GM23338 (cell line): ENCODE measurements at regions not wholly inside any gene's neighbourhood (a gene's known extent, or its start where the extent isn't known, plus 50 kb on each side); places are given as distances from the start of the nearest gene placed in this dataset.

ENCODE experiments used
- ATAC-seq: fragments of 200-7000 bp; cut with Tn5 transposase; 3 replicates; pipeline ENCODE4 v1.9.1; 2020
- DNase-seq: peaks from one replicate; pipeline ENCODE4 v3.0.0-alpha.2; 2015; ENCODE audit warnings: low spot score
- H2AFZ ChIP-seq: fragments of 200-600 bp; sonication (generic); 2 replicates; pipeline ENCODE4 v1.8.0; 2016; ENCODE audit warnings: antibody characterized with exemption, mild to moderate bottlenecking, moderate library complexity
- H3F3A ChIP-seq: fragments of 200-600 bp; sonication (generic); replicated peaks from 2 replicates; pipeline ENCODE4 v1.8.0; 2017; ENCODE audit warnings: antibody characterized with exemption, mixed run types, low read depth
- H3K27ac ChIP-seq: fragments of 200-600 bp; sonication (generic); 2 replicates; pipeline ENCODE4 v1.6.1; 2016; ENCODE audit warnings: low read depth
- H3K27me3 ChIP-seq: fragments of 200-600 bp; sonication (generic); 2 replicates; pipeline ENCODE4 v1.8.0; 2016; ENCODE audit warnings: mild to moderate bottlenecking, mixed run types, moderate library complexity; ENCODE audit not compliant: insufficient read depth
- H3K36me3 ChIP-seq: fragments of 200-600 bp; sonication (generic); 2 replicates; pipeline ENCODE4 v1.8.0; 2016; ENCODE audit warnings: mild to moderate bottlenecking; ENCODE audit not compliant: insufficient read depth
- H3K4me1 ChIP-seq: fragments of 200-600 bp; sonication (generic); 2 replicates; pipeline ENCODE4 v1.8.0; 2016; ENCODE audit warnings: mild to moderate bottlenecking, moderate library complexity; ENCODE audit not compliant: insufficient read depth
- H3K4me2 ChIP-seq: fragments of 200-600 bp; sonication (generic); 2 replicates; pipeline ENCODE4 v1.7.1; 2017; ENCODE audit warnings: mixed run types
- H3K4me3 ChIP-seq: fragments of 200-600 bp; sonication (generic); 2 replicates; pipeline ENCODE4 v1.6.1; 2016; ENCODE audit warnings: mixed run types
- H3K79me2 ChIP-seq: fragments of 200-600 bp; sonication (generic); replicated peaks from 2 replicates; pipeline ENCODE4 v1.8.0; 2017; ENCODE audit warnings: mild to moderate bottlenecking; ENCODE audit not compliant: insufficient read depth
- H3K9me2 ChIP-seq: fragments of 200-600 bp; sonication (generic); 2 replicates; pipeline ENCODE4 v1.8.0; 2017; ENCODE audit not compliant: insufficient read depth
- H4K20me1 ChIP-seq: fragments of 200-600 bp; sonication (generic); replicated peaks from 2 replicates; pipeline ENCODE4 v1.8.0; 2017; ENCODE audit warnings: mild to moderate bottlenecking; ENCODE audit not compliant: insufficient read depth
- H3K27ac Mint-ChIP-seq: 2 replicates; pipeline ENCODE4 v1.8.0; 2020; ENCODE audit warnings: inconsistent platforms, mild to moderate bottlenecking, moderate library complexity, mixed read lengths
- H3K27me3 Mint-ChIP-seq: 3 replicates; pipeline ENCODE4 v1.8.0; 2022; ENCODE audit warnings: low read depth, mild to moderate bottlenecking, moderate library complexity, mixed read lengths, inconsistent platforms; ENCODE audit not compliant: insufficient read depth, poor library complexity
- H3K36me3 Mint-ChIP-seq: 3 replicates; pipeline ENCODE4 v1.8.0; 2021; ENCODE audit warnings: low read depth, mild to moderate bottlenecking, inconsistent platforms, moderate library complexity, mixed read lengths
- H3K4me1 Mint-ChIP-seq: 3 replicates; pipeline ENCODE4 v1.8.0; 2020; ENCODE audit warnings: mild to moderate bottlenecking, inconsistent platforms, mixed read lengths
- H3K4me3 Mint-ChIP-seq: 3 replicates; pipeline ENCODE4 v1.8.0; 2021; ENCODE audit warnings: moderate library complexity, mild to moderate bottlenecking, inconsistent platforms, mixed read lengths
- H3K9me3 Mint-ChIP-seq: 3 replicates; pipeline ENCODE4 v1.8.0; 2020; ENCODE audit warnings: moderate library complexity, mild to moderate bottlenecking, inconsistent platforms, mixed read lengths
- CREB1 ChIP-seq: fragments of 250-450 bp; sonication (Bioruptor Pico); IDR thresholded peaks from 2 replicates; pipeline ENCODE4 v1.5.0; 2020; ENCODE audit warnings: low read depth, mild to moderate bottlenecking, moderate library complexity
- CTCF ChIP-seq, 2 experiments: fragments of 200-600 bp in 1 of 2; sonication (generic) in 1 of 2; conservative IDR thresholded peaks; 2 replicates each; pipeline versions ENCODE4 v1.5.1 to v1.6.1; 2016 to 2017; ENCODE audit warnings: antibody characterized with exemption in 2 of 2, low read depth in 2 of 2, mild to moderate bottlenecking in 2 of 2, moderate library complexity in 1 of 2
- ETS1 ChIP-seq: IDR thresholded peaks from 2 replicates; pipeline ENCODE4 v1.6.1; 2016; ENCODE audit warnings: antibody characterized with exemption
- EZH2 ChIP-seq: fragments of 200-600 bp; sonication (generic); IDR thresholded peaks from one replicate; pipeline ENCODE4 v1.8.0; 2017; ENCODE audit warnings: antibody characterized with exemption, mild to moderate bottlenecking, low read depth; ENCODE audit not compliant: unreplicated experiment
- EZH2phosphoT487 ChIP-seq: fragments of 200-600 bp; sonication (generic); IDR thresholded peaks from one replicate; pipeline ENCODE4 v1.8.1; 2018; ENCODE audit warnings: antibody characterized with exemption; ENCODE audit not compliant: unreplicated experiment
- JUNB ChIP-seq: IDR thresholded peaks from one replicate; pipeline ENCODE4 v1.6.1; 2016; ENCODE audit warnings: antibody characterized with exemption; ENCODE audit not compliant: unreplicated experiment
- REST ChIP-seq: IDR thresholded peaks from one replicate; pipeline ENCODE4 v1.6.1; 2018; ENCODE audit warnings: antibody characterized with exemption; ENCODE audit not compliant: unreplicated experiment
- STAT1 ChIP-seq: IDR thresholded peaks from one replicate; pipeline ENCODE4 v1.6.1; 2016; ENCODE audit warnings: antibody characterized with exemption; ENCODE audit not compliant: unreplicated experiment
- ZNF114 ChIP-seq: fragments of 250-450 bp; sonication (Bioruptor Pico); IDR thresholded peaks from 2 replicates; pipeline ENCODE4 v1.5.0; 2020; ENCODE audit warnings: mild to moderate bottlenecking, moderate library complexity

- TF ChIP-seq JUNB (no peak), REST (no peak), EZH2phosphoT487 (no peak), EZH2 (no peak)
These were observed 190.6 kb upstream of the MAP3K1 start (continued) for GRCh38 chr5:56624751-56625150.

GRCh38 chr5:56622141-56622540 is 193.2 kb upstream of the MAP3K1 start:
- Mint-ChIP-seq H3K9me3 (peaks cover 23% of the 10 kb centered on the region), H3K27me3 (no peaks in the 10 kb centered on the region), H3K27ac (no peak overlapping the region), H3K36me3 (peaks cover 9% of the 10 kb centered on the region; the same call in 2 of the 3 replicates), H3K4me1 (peaks cover 2% of the 10 kb centered on the region; the same call in 1 of the 3 replicates), H3K4me3 (no peak overlapping the region)
- Histone ChIP-seq H3K27me3 (no peaks in the 10 kb centered on the region), H3K27ac (no peak overlapping the region), H2AFZ (no peak overlapping the region), H3K4me2 (no peak overlapping the region), H3F3A (no peaks in the 10 kb centered on the region), H3K36me3 (no peaks in the 10 kb centered on the region), H3K79me2 (no peaks in the 10 kb centered on the region), H4K20me1 (no peaks in the 10 kb centered on the region), H3K9me2 (no peaks in the 10 kb centered on the region), H3K4me1 (no peaks in the 10 kb centered on the region), H3K4me3 (no peak overlapping the region)
- no peak for TF ChIP-seq REST
- no peak for TF ChIP-seq ZNF114 (CRISPR knock-in tag)
- TF ChIP-seq CTCF (conservative IDR thresholded peaks at IDR 0.05; ENCODE audit: low read depth in 2 of 2), result no peak
- TF ChIP-seq ETS1, result no peak
- TF ChIP-seq CREB1 (CRISPR knock-in tag), result no peak
- TF ChIP-seq STAT1, result no peak
- no peak for TF ChIP-seq JUNB
- DNase-seq, result no peak
- no peak for ATAC-seq
